ENCODE measurements at regions not wholly inside any gene's neighbourhood (a gene's known extent, or its start where the extent isn't known, plus 50 kb on each side); places are given as distances from the start of the nearest gene placed in this dataset.

GRCh38 chr13:53672005-53672404 lies 643.4 kb downstream of the OLFM4 start:
- Histone ChIP-seq H3K9ac (ENCODE audit: low read depth, low read length) (no peak overlapping the region), H3K9me3 (ENCODE audit: control insufficient read depth, insufficient read depth, low read length) (no peaks in the 10 kb centered on the region), H3K36me3 (ENCODE audit: insufficient read depth, low read length) (no peaks in the 10 kb centered on the region), H3K4me1 (ENCODE audit: insufficient read depth, low read length) (no peaks in the 10 kb centered on the region)

GRCh38 chr13:53683146-53683545 lies 654.5 kb downstream of the OLFM4 start:
- Histone ChIP-seq H3K9me3 (ENCODE audit: control insufficient read depth, insufficient read depth, low read length) (no peaks in the 10 kb centered on the region), H3K9ac (ENCODE audit: low read depth, low read length) (no peak overlapping the region), H3K4me1 (ENCODE audit: insufficient read depth, low read length) (no peaks in the 10 kb centered on the region), H3K36me3 (ENCODE audit: insufficient read depth, low read length) (no peaks in the 10 kb centered on the region)

- Histone ChIP-seq H3K36me3 (ENCODE audit: insufficient read depth, low read length) (no peaks in the 10 kb centered on the region), H3K9me3 (ENCODE audit: control insufficient read depth, insufficient read depth, low read length) (no peaks in the 10 kb centered on the region), H3K9ac (ENCODE audit: low read depth, low read length) (no peak overlapping the region), H3K4me1 (ENCODE audit: insufficient read depth, low read length) (no peaks in the 10 kb centered on the region)
These were observed 655.0 kb downstream of the OLFM4 start for GRCh38 chr13:53683608-53684007.

- no peak overlapping the region for H3K9ac ChIP-seq (ENCODE audit: low read depth, low read length)
- H3K9me3 ChIP-seq (ENCODE audit: control insufficient read depth, insufficient read depth, low read length), result no peaks in the 10 kb centered on the region; the same call in 1 of the 2 replicates
- peaks cover 10% of the 10 kb centered on the region; the same call in 1 of the 2 replicates for H3K4me1 ChIP-seq (ENCODE audit: insufficient read depth, low read length)
- no peaks in the 10 kb centered on the region for H3K36me3 ChIP-seq (ENCODE audit: insufficient read depth, low read length)
These were observed 662.8 kb downstream of the OLFM4 start for GRCh38 chr13:53691417-53691816.

GRCh38 chr13:53694814-53695532 lies 666.4 kb downstream of the OLFM4 start:
- Histone ChIP-seq H3K4me1 (ENCODE audit: insufficient read depth, low read length) (peaks cover 10% of the 10 kb centered on the region; the same call in 1 of the 2 replicates), H3K36me3 (ENCODE audit: insufficient read depth, low read length) (no peaks in the 10 kb centered on the region), H3K9me3 (ENCODE audit: control insufficient read depth, insufficient read depth, low read length) (no peaks in the 10 kb centered on the region; the same call in 1 of the 2 replicates), H3K9ac (ENCODE audit: low read depth, low read length) (no peak overlapping the region)

- H3K9me3 ChIP-seq (ENCODE audit: control insufficient read depth, insufficient read depth, low read length), result no peaks in the 10 kb centered on the region
- H3K36me3 ChIP-seq (ENCODE audit: insufficient read depth, low read length), result no peaks in the 10 kb centered on the region
- H3K9ac ChIP-seq (ENCODE audit: low read depth, low read length), result no peak overlapping the region
- H3K4me1 ChIP-seq (ENCODE audit: insufficient read depth, low read length), result no peaks in the 10 kb centered on the region
These were observed 674.9 kb downstream of the OLFM4 start for GRCh38 chr13:53703371-53704080.

- no peaks in the 10 kb centered on the region for H3K36me3 ChIP-seq (ENCODE audit: insufficient read depth, low read length)
- H3K9me3 ChIP-seq (ENCODE audit: control insufficient read depth, insufficient read depth, low read length), result peaks cover 2% of the 10 kb centered on the region; the same call in 1 of the 2 replicates
- no peaks in the 10 kb centered on the region for H3K4me1 ChIP-seq (ENCODE audit: insufficient read depth, low read length)
- H3K9ac ChIP-seq (ENCODE audit: low read depth, low read length), result no peak overlapping the region
These were observed 690.7 kb downstream of the OLFM4 start for GRCh38 chr13:53719281-53719680.

- H3K9me3 ChIP-seq (ENCODE audit: control insufficient read depth, insufficient read depth, low read length), result no peaks in the 10 kb centered on the region
- no peaks in the 10 kb centered on the region for H3K4me1 ChIP-seq (ENCODE audit: insufficient read depth, low read length)
- H3K36me3 ChIP-seq (ENCODE audit: insufficient read depth, low read length), result no peaks in the 10 kb centered on the region
- no peak overlapping the region for H3K9ac ChIP-seq (ENCODE audit: low read depth, low read length)
These were observed 704.1 kb downstream of the OLFM4 start for GRCh38 chr13:53732664-53733063.

GRCh38 chr13:53743906-53744305 lies 715.3 kb downstream of the OLFM4 start:
- Histone ChIP-seq H3K9ac (ENCODE audit: low read depth, low read length) (no peak overlapping the region), H3K9me3 (ENCODE audit: control insufficient read depth, insufficient read depth, low read length) (no peaks in the 10 kb centered on the region), H3K4me1 (ENCODE audit: insufficient read depth, low read length) (no peaks in the 10 kb centered on the region), H3K36me3 (ENCODE audit: insufficient read depth, low read length) (no peaks in the 10 kb centered on the region)

- Histone ChIP-seq H3K9ac (ENCODE audit: low read depth, low read length) (no peak overlapping the region), H3K4me1 (ENCODE audit: insufficient read depth, low read length) (no peaks in the 10 kb centered on the region), H3K9me3 (ENCODE audit: control insufficient read depth, insufficient read depth, low read length) (no peaks in the 10 kb centered on the region), H3K36me3 (ENCODE audit: insufficient read depth, low read length) (no peaks in the 10 kb centered on the region)
These were observed 719.2 kb downstream of the OLFM4 start for GRCh38 chr13:53747825-53748224.

- no peak overlapping the region for H3K9ac ChIP-seq (ENCODE audit: low read depth, low read length)
- H3K4me1 ChIP-seq (ENCODE audit: insufficient read depth, low read length), result no peaks in the 10 kb centered on the region
- no peaks in the 10 kb centered on the region for H3K9me3 ChIP-seq (ENCODE audit: control insufficient read depth, insufficient read depth, low read length)
- no peaks in the 10 kb centered on the region for H3K36me3 ChIP-seq (ENCODE audit: insufficient read depth, low read length)
These were observed 720.7 kb downstream of the OLFM4 start for GRCh38 chr13:53749306-53749705.

GRCh38 chr13:53759016-53759415 lies 730.4 kb downstream of the OLFM4 start:
- Histone ChIP-seq H3K36me3 (ENCODE audit: insufficient read depth, low read length) (no peaks in the 10 kb centered on the region), H3K9me3 (ENCODE audit: control insufficient read depth, insufficient read depth, low read length) (no peaks in the 10 kb centered on the region), H3K9ac (ENCODE audit: low read depth, low read length) (no peak overlapping the region), H3K4me1 (ENCODE audit: insufficient read depth, low read length) (no peaks in the 10 kb centered on the region)

GRCh38 chr13:53775807-53776206 lies 747.2 kb downstream of the OLFM4 start:
- Histone ChIP-seq H3K4me1 (ENCODE audit: insufficient read depth, low read length) (no peaks in the 10 kb centered on the region), H3K9ac (ENCODE audit: low read depth, low read length) (no peak overlapping the region), H3K36me3 (ENCODE audit: insufficient read depth, low read length) (no peaks in the 10 kb centered on the region), H3K9me3 (ENCODE audit: control insufficient read depth, insufficient read depth, low read length) (no peaks in the 10 kb centered on the region)

- Histone ChIP-seq H3K9ac (ENCODE audit: low read depth, low read length) (no peak overlapping the region), H3K36me3 (ENCODE audit: insufficient read depth, low read length) (no peaks in the 10 kb centered on the region), H3K9me3 (ENCODE audit: control insufficient read depth, insufficient read depth, low read length) (no peaks in the 10 kb centered on the region), H3K4me1 (ENCODE audit: insufficient read depth, low read length) (0 out of 2 replicates have a peak, but pooled peaks cover 4% of the 10 kb centered on the region)
These were observed 750.3 kb downstream of the OLFM4 start for GRCh38 chr13:53778937-53779336.

- H3K9me3 ChIP-seq (ENCODE audit: control insufficient read depth, insufficient read depth, low read length), result no peaks in the 10 kb centered on the region
- peak overlapping the region; percentile 35; the same call in 1 of the 2 replicates for H3K9ac ChIP-seq (ENCODE audit: low read depth, low read length)
- no peaks in the 10 kb centered on the region for H3K36me3 ChIP-seq (ENCODE audit: insufficient read depth, low read length)
- H3K4me1 ChIP-seq (ENCODE audit: insufficient read depth, low read length), result 0 out of 2 replicates have a peak, but pooled peaks cover 4% of the 10 kb centered on the region
These were observed 753.3 kb downstream of the OLFM4 start for GRCh38 chr13:53781941-53782340.
